GM23248 (cell line): ENCODE measurements at regions not wholly inside any gene's neighbourhood (a gene's known extent, or its start where the extent isn't known, plus 50 kb on each side); places are given as distances from the start of the nearest gene placed in this dataset.

Source experiments
- DNase-seq: peaks from one replicate; pipeline ENCODE4 v3.0.0-alpha.2; 2015
- H2AFZ ChIP-seq: fragments of 200-600 bp; sonication (generic); 2 replicates; pipeline ENCODE4 v1.6.1; 2016; ENCODE audit warnings: antibody characterized with exemption
- H3F3A ChIP-seq: fragments of 200-600 bp; sonication (generic); 2 replicates; pipeline ENCODE4 v1.6.1; 2016; ENCODE audit warnings: mild to moderate bottlenecking, antibody characterized with exemption, mixed run types; ENCODE audit not compliant: insufficient read depth
- H3K27ac ChIP-seq: fragments of 200-600 bp; sonication (generic); 2 replicates; pipeline ENCODE4 v1.5.1; 2016; ENCODE audit warnings: mild to moderate bottlenecking
- H3K27me3 ChIP-seq: fragments of 200-600 bp; sonication (generic); replicated peaks from 2 replicates; pipeline ENCODE4 v1.6.1; 2016; ENCODE audit warnings: mild to moderate bottlenecking; ENCODE audit not compliant: insufficient read depth
- H3K36me3 ChIP-seq: fragments of 200-600 bp; sonication (generic); 2 replicates; pipeline ENCODE4 v1.6.1; 2016; ENCODE audit warnings: low read depth, mild to moderate bottlenecking
- H3K4me1 ChIP-seq: fragments of 200-600 bp; sonication (generic); 2 replicates; pipeline ENCODE4 v1.6.1; 2016; ENCODE audit warnings: mild to moderate bottlenecking; ENCODE audit not compliant: insufficient read depth
- H3K4me2 ChIP-seq: fragments of 200-600 bp; sonication (generic); one replicate; pipeline ENCODE4 v1.6.1; 2016; ENCODE audit warnings: mild to moderate bottlenecking; ENCODE audit not compliant: unreplicated experiment
- H3K4me3 ChIP-seq: fragments of 200-600 bp; sonication (generic); 2 replicates; pipeline ENCODE4 v1.5.1; 2016; ENCODE audit warnings: mild to moderate bottlenecking
- H3K79me2 ChIP-seq: fragments of 200-600 bp; sonication (generic); 2 replicates; pipeline ENCODE4 v1.6.1; 2016; ENCODE audit warnings: mild to moderate bottlenecking; ENCODE audit not compliant: insufficient read depth
- H3K9ac ChIP-seq: fragments of 200-600 bp; sonication (generic); 2 replicates; pipeline ENCODE4 v1.6.1; 2016; ENCODE audit warnings: mild to moderate bottlenecking
- H3K9me2 ChIP-seq: fragments of 200-600 bp; sonication (generic); 2 replicates; pipeline ENCODE4 v1.6.1; 2016; ENCODE audit warnings: mixed run types, mild to moderate bottlenecking, moderate library complexity; ENCODE audit not compliant: insufficient read depth
- H3K9me3 ChIP-seq: fragments of 200-600 bp; sonication (generic); one replicate; pipeline ENCODE4 v1.6.1; 2017; ENCODE audit warnings: low read depth
- H4K20me1 ChIP-seq: fragments of 200-600 bp; sonication (generic); 2 replicates; pipeline ENCODE4 v1.6.0; 2016; ENCODE audit not compliant: insufficient read depth
- EZH2 ChIP-seq: fragments of 200-600 bp; sonication (generic); IDR thresholded peaks from 2 replicates; pipeline ENCODE4 v1.6.1; 2018; ENCODE audit warnings: antibody characterized with exemption, mild to moderate bottlenecking; ENCODE audit not compliant: insufficient read depth, poor library complexity, severe bottlenecking
- EZH2phosphoT487 ChIP-seq: fragments of 200-600 bp; sonication (generic); IDR thresholded peaks from 2 replicates; pipeline ENCODE4 v1.6.1; 2018; ENCODE audit warnings: antibody characterized with exemption, moderate library complexity, mild to moderate bottlenecking, low read depth; ENCODE audit not compliant: insufficient read depth
- WGBS, 2 experiments: methylation state at CpG; one replicate each; pipeline ENCODE4 v1.1.6; 2015 to 2017; ENCODE audit warnings: low lambda C conversion rate in 2 of 2, low coverage in 1 of 2; ENCODE audit errors: missing lambda C conversion rate in 2 of 2; 5-methylcytosine and 5-hydroxymethylcytosine counted together
- in situ Hi-C: fragments of 300-500 bp; cut with MboI; formaldehyde crosslinking; loops from 2 replicates; pipeline ENCODE4 v1.15.0; 2020

DNA sequence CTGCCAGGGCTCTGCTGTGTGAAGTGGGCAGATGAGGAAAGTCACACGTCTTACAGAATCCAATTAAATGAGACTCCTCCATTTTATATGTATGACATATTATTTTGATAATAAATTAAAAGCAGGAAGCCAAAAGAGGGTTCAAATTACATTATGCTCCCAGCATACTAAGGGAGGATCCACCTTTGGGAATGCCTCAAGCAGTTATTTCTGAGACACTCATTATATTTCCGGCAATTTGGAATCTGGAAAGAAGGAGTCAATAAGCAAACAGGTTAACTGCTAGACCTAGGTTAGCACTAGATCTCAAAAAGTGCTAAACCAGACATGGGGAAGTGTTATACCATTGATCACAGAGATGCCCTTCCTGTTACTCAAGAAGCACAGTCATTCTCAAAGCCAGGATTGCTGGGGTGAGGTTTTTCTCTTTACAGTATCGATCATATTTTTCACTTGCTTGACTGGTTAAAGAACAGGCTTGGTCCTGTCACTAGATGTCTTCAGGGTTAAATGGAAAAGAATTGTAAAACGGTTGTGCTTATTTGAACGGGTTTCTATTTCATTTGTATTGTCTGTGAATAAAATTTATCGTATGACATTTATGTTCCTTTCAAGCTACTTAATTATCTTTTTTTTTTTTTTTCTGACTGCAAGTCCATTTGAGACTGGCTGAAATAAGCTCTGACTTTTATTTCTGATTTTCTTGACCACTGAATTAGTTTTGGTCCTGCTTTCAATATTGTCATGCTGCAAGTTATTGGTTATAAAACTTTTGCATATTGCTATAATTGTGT, 523.2 kb downstream of the KLF12 start:
- Histone ChIP-seq H3K27ac (no peak overlapping the region), H3K4me3 (no peak overlapping the region), H3F3A (no peaks in the 10 kb centered on the region), H3K4me1 (no peaks in the 10 kb centered on the region), H3K36me3 (no peaks in the 10 kb centered on the region), H4K20me1 (no peaks in the 10 kb centered on the region), H3K9me3 (no peaks in the 10 kb centered on the region), H3K79me2 (no peaks in the 10 kb centered on the region), H3K4me2 (no peak overlapping the region), H3K27me3 (no peaks in the 10 kb centered on the region), H3K9me2 (no peaks in the 10 kb centered on the region), H2AFZ (no peak overlapping the region), H3K9ac (no peak overlapping the region)
- WGBS, 2 experiments: 18 to 19% methylated on average over 6 of the region's 6 CpGs
- no peak for TF ChIP-seq EZH2
- no peak for TF ChIP-seq EZH2phosphoT487
- in situ Hi-C loops: no loop called here
- DNase-seq: no peak

DNA sequence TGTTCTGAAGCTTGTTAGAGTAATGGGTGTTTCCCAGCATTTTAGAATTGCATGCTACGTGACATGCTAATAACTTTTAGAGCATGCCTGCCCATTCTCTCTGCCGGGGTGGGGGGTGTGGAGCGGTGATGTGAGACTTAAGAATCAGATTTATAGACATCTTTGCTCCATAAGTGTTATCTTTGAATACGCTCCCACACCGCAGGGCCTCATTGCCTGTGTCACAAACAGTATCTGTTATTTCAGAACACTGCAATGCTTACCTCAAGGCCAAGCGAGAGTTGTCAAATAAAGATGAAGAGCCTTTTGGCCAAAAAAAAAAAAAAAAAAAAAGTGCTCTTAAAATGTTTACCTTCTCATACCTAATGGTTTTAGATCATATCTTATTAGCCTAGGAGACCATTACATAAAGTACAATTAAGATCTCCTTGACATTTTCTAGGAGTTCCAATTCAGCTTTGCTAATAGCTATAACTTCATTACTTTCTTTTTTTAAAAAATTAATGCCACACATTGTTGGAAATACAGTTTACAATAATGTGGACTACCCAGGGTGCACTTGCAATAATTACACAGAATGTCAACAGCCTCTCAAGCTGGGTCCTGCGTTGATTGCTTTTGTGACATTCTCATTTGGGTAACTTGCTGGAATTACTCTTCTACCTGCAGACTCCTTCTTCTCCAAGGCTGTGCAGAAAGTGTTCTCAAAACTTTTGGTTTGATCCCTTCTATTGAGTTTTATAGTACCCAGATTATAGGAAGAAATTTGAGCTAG, 525.3 kb downstream of the KLF12 start:
- Histone ChIP-seq H3K27ac (no peak overlapping the region), H3K79me2 (no peaks in the 10 kb centered on the region), H4K20me1 (no peaks in the 10 kb centered on the region), H3K9me2 (no peaks in the 10 kb centered on the region), H3F3A (no peaks in the 10 kb centered on the region), H3K9ac (no peak overlapping the region), H3K4me2 (no peak overlapping the region), H3K9me3 (no peaks in the 10 kb centered on the region), H3K27me3 (no peaks in the 10 kb centered on the region), H2AFZ (no peak overlapping the region), H3K36me3 (no peaks in the 10 kb centered on the region), H3K4me3 (no peak overlapping the region), H3K4me1 (no peaks in the 10 kb centered on the region)
- in situ Hi-C loops: no loop called here
- DNase-seq: no peak
- TF ChIP-seq EZH2 (no peak), EZH2phosphoT487 (no peak)
- WGBS, 2 experiments: 18 to 25% methylated on average over 7 of the region's 7 CpGs

DNA sequence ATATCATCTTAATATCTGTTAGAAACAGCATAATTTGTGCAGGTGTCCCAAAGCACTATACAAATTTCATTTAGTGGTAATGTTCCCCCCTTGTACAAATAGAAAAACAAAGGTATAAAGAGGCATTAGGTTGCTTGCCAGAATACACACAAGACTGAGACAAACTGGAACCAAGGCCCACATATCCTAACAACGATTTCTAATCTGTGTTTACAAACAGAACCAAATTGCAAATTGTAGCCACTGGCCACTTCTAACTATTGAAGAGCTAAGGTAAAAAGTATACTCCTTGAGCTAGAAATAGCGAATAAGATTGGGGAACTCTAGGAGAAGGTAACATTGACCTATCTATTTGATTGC, 526.1 kb downstream of the KLF12 start:
- no peak overlapping the region for H3K4me3 ChIP-seq
- no peaks in the 10 kb centered on the region for H3K27me3 ChIP-seq
- no peak overlapping the region for H2AFZ ChIP-seq
- 16 to 31% methylated on average over 2 of the region's 2 CpGs for WGBS, 2 experiments
- no peaks in the 10 kb centered on the region for H3K79me2 ChIP-seq
- no peak overlapping the region for H3K27ac ChIP-seq
- H3F3A ChIP-seq: no peaks in the 10 kb centered on the region
- H3K36me3 ChIP-seq: no peaks in the 10 kb centered on the region
- TF ChIP-seq EZH2phosphoT487: no peak
- TF ChIP-seq EZH2: no peak
- no peak overlapping the region for H3K9ac ChIP-seq
- no peak overlapping the region for H3K4me2 ChIP-seq
- H3K9me3 ChIP-seq: no peaks in the 10 kb centered on the region
- in situ Hi-C loops: no loop called here
- no peaks in the 10 kb centered on the region for H3K4me1 ChIP-seq
- H4K20me1 ChIP-seq: no peaks in the 10 kb centered on the region
- DNase-seq: no peak
- no peaks in the 10 kb centered on the region for H3K9me2 ChIP-seq

DNA sequence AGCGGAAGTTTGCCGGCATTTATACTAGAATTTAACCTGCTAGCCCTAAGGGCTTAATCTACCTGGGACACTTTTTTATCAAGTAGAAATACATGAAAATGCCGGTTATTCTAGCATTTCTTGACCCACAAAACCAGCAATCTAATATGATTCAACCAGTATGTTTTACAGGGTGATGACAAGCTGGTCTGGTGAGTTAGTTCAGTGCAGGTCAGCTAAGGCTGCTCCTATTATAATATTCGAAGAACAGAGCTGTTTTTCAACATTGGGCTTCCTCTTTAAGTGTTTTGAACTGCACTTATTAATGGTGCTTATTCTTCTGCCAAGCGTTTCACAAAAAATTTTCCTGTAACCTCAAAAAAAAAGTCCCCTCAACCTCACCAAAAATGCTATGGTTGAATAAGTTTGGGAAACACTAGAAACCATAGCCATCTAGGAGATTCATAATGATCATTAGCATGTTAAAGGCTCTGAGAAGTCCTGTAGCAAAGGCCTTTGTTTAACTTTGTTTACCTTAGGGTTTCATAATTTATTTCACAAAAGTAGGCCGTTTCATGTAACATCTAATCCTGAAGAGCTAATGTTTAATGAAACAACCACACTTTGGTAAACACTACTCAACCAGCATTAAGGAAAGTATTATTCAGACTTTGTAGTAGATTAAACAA, 526.6 kb downstream of the KLF12 start:
- in situ Hi-C loops: no loop called here
- H3F3A ChIP-seq: no peaks in the 10 kb centered on the region
- no peaks in the 10 kb centered on the region for H4K20me1 ChIP-seq
- H3K27me3 ChIP-seq: no peaks in the 10 kb centered on the region
- no peak overlapping the region for H3K4me3 ChIP-seq
- no peak overlapping the region for H3K9ac ChIP-seq
- no peak overlapping the region for H3K4me2 ChIP-seq
- TF ChIP-seq EZH2: no peak
- TF ChIP-seq EZH2phosphoT487: no peak
- H3K9me2 ChIP-seq: no peaks in the 10 kb centered on the region
- H2AFZ ChIP-seq: no peak overlapping the region
- no peak for DNase-seq
- H3K4me1 ChIP-seq: no peaks in the 10 kb centered on the region
- H3K9me3 ChIP-seq: no peaks in the 10 kb centered on the region
- no peak overlapping the region for H3K27ac ChIP-seq
- no peaks in the 10 kb centered on the region for H3K36me3 ChIP-seq
- WGBS, 2 experiments: 41 to 42% methylated on average over 6 of the region's 6 CpGs
- no peaks in the 10 kb centered on the region for H3K79me2 ChIP-seq
